SH-SY5Y (cell line): ENCODE measurements at regions not wholly inside any gene's neighbourhood (a gene's known extent, or its start where the extent isn't known, plus 50 kb on each side); places are given as distances from the start of the nearest gene placed in this dataset.

Source experiments
- GATA2 ChIP-seq: IDR thresholded peaks from 2 replicates; pipeline ENCODE4 v1.6.1; 2011; ENCODE audit warnings: mild to moderate bottlenecking, low read depth, low read length
- GATA3 ChIP-seq: IDR thresholded peaks from 2 replicates; pipeline ENCODE4 v1.6.1; 2011; ENCODE audit warnings: low read depth, mild to moderate bottlenecking, low read length, moderate library complexity

- TF ChIP-seq GATA2 (no peak), GATA3 (no peak)
Observed at GRCh38 chr7:80359476-80359875, 152.4 kb downstream of the GNAT3 start.
